ENCODE measurements at regions not wholly inside any gene's neighbourhood (a gene's known extent, or its start where the extent isn't known, plus 50 kb on each side); places are given as distances from the start of the nearest gene placed in this dataset.

DNA sequence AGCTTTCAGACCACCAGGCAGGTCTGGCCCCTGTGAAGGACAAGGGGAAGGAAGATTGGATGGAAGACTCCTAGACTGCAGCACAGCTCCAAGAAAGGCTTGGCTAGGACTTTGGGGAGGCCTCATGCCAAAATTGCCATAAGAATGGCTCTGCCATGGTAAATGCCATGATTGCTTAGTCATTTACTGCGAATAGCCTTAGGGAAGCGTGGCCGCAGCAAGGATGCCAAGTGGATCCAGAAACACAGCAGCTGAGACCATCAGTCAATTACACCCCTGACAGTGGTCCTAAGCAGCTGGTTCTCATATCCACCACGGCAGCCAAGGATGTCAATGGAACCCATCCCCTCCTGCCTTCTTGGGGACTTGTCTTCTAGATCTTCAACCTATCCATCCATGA lies 88.2 kb upstream of the AUTS2 start:
- Histone ChIP-seq H3K4me3 (no peak overlapping the region), H3K27me3 (no peaks in the 10 kb centered on the region), H3K36me3 (no peaks in the 10 kb centered on the region), H3K27ac (no peak overlapping the region), H3K4me1 (no peaks in the 10 kb centered on the region), H3K9me3 (no peaks in the 10 kb centered on the region)
- DNase-seq (no peak), ATAC-seq (no peak)
- intact Hi-C loops (cut with DNase I): no loop called here
- TF ChIP-seq, protein P1, sequence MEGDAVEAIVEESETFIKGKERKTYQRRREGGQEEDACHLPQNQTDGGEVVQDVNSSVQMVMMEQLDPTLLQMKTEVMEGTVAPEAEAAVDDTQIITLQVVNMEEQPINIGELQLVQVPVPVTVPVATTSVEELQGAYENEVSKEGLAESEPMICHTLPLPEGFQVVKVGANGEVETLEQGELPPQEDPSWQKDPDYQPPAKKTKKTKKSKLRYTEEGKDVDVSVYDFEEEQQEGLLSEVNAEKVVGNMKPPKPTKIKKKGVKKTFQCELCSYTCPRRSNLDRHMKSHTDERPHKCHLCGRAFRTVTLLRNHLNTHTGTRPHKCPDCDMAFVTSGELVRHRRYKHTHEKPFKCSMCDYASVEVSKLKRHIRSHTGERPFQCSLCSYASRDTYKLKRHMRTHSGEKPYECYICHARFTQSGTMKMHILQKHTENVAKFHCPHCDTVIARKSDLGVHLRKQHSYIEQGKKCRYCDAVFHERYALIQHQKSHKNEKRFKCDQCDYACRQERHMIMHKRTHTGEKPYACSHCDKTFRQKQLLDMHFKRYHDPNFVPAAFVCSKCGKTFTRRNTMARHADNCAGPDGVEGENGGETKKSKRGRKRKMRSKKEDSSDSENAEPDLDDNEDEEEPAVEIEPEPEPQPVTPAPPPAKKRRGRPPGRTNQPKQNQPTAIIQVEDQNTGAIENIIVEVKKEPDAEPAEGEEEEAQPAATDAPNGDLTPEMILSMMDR (IDR thresholded peaks at IDR 0.05): no peak

DNA sequence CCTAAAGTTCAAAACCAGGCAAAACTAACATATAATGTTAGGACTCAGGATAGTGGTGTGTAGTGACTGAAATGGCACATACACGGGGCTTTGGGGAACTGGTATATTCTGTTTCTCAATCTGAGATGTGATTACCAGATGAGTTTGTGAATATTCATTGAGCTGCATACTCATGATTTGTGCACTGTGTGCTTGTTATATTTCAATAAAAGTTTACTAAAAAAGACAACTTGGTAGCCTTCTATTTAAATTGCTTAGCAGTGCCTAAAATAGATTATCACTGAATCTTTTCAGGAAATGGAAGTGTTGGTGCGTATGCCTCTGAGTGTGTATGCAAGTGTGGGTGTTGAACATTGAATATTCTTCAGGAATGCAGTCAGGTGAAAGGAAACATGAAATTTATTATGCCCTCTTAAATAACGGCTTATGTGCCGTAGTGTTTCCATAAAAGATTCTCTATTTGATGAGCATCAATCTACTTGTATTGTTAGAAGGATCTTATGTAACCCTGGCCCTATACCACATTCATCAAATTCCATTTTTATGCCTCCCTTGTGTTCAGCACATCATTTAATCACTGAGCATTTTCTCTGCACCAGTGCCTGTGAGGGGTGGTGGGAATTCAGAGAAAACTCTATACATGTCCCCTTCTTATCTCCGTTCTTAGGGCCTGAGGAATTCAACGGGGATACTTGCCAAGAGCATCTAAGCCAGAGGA lies 82.6 kb upstream of the AUTS2 start:
- Histone ChIP-seq H3K4me1 (no peaks in the 10 kb centered on the region), H3K9me3 (no peaks in the 10 kb centered on the region), H3K27ac (no peak overlapping the region), H3K36me3 (no peaks in the 10 kb centered on the region), H3K4me3 (no peak overlapping the region), H3K27me3 (no peaks in the 10 kb centered on the region)
- intact Hi-C loops (cut with DNase I): no loop called here
- ATAC-seq: no peak
- DNase-seq: no peak
- TF ChIP-seq, protein P1 (IDR thresholded peaks at IDR 0.05): no peak

DNA sequence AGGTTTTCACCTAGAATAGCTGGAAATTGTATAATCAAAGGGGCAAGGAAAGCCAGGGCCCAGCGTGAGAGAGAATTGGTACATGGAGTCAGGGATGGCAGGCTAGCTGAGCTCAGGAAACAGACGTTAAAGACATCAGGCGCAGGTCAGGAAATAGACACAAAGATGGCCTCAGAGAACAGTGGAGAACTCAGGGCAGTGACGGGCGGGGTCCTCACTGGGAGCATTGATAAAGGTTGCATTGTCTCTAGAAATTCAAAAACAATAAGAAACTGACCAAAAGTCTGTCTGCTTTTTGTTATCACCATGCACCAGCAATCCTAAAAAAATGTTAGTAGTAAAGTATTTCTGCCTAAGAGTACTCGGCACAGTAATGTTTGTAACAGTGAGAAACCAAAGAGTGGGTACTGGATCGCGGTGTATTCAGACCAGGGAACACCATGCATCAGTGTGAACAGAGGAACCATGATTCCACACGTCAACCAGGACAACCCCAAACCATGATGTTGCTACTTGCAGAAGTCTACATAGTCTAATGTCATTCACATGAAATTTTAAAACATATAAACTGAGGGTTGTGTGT lies 81.9 kb upstream of the AUTS2 start:
- intact Hi-C loops (cut with DNase I): no loop called here
- TF ChIP-seq, protein P1 (IDR thresholded peaks at IDR 0.05): no peak
- Histone ChIP-seq H3K27me3 (no peaks in the 10 kb centered on the region), H3K4me3 (no peak overlapping the region), H3K4me1 (no peaks in the 10 kb centered on the region), H3K27ac (no peak overlapping the region), H3K9me3 (no peaks in the 10 kb centered on the region), H3K36me3 (no peaks in the 10 kb centered on the region)
- DNase-seq (no peak), ATAC-seq (no peak)

DNA sequence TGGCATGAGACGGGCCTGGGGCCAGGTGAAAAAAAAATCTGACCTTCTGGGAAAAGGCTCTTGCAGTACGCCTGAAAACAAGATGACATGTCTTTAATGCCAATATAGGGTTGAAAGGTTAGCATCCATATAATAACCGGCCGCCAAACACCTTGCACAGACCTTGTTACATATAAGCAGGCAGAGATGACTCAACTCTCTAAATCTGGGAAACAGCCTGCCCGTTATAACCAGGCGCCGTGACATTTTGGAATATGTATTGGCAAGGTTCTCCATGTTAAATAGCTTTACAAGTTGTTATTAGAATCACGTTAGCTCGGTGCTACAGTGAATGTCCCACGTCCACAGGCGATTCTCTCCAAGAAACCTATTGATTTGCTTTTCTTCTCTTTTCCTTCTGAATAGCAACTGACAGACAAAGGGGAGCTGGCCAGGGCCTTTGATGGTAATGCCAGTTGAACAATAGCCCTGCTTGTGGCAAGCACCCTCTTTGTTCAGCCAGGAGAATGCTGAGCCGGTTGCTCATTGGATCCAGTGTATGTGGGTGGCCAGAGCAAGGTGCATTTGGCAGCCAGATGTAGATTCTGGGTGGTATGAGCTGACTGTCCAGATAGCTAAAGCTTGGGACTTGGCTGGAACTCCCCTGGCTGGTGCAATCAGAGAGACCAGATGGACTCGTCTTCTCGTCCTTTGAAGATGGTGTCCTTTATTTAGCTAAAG lies 80.1 kb upstream of the AUTS2 start:
- no peak for DNase-seq
- H3K4me3 ChIP-seq: no peak overlapping the region
- H3K36me3 ChIP-seq: no peaks in the 10 kb centered on the region
- H3K4me1 ChIP-seq: no peaks in the 10 kb centered on the region
- TF ChIP-seq, protein P1 (IDR thresholded peaks at IDR 0.05): no peak
- H3K9me3 ChIP-seq: no peaks in the 10 kb centered on the region
- intact Hi-C loops (cut with DNase I): no loop called here
- H3K27me3 ChIP-seq: no peaks in the 10 kb centered on the region
- H3K27ac ChIP-seq: no peak overlapping the region
- no peak for ATAC-seq

DNA sequence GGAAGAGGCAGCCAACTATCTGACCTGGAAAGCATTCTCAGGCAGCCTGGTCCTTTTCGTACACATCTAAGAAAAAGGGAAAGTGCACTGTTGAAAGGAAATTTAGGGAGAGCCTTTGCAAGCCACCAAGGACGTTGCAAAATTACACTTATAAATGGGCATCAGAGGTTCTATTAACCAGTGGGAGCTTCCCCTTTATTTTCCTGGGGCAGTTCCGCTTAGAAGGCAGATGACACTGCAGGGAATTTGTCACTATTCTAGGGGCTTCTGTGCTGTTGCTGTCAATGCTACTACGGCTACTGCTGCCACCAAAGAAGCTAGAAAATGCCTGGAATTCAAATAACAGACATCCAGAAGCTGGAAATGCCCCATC lies 79.6 kb upstream of the AUTS2 start:
- Histone ChIP-seq H3K36me3 (no peaks in the 10 kb centered on the region), H3K27ac (no peak overlapping the region), H3K4me1 (no peaks in the 10 kb centered on the region), H3K9me3 (no peaks in the 10 kb centered on the region), H3K4me3 (no peak overlapping the region), H3K27me3 (no peaks in the 10 kb centered on the region)
- TF ChIP-seq, protein P1 (IDR thresholded peaks at IDR 0.05): no peak
- intact Hi-C loops (cut with DNase I): no loop called here
- no peak for ATAC-seq
- no peak for DNase-seq
